SK-N-SH (cell line): ENCODE measurements at regions not wholly inside any gene's neighbourhood (a gene's known extent, or its start where the extent isn't known, plus 50 kb on each side); places are given as distances from the start of the nearest gene placed in this dataset.

Experiments used
- CTCF ChIA-PET: fragments of 300-600, 350-600 bp; formaldehyde crosslinking; extraction: SDS; loops from one replicate; lab custom pipeline; 2021; lab: Yijun Ruan, JAX
- POLR2A ChIA-PET: fragments of 350-600 bp; sonication (Branson Sonifier 250); formaldehyde crosslinking; extraction: SDS; loops from one replicate; lab custom pipeline; 2020; ENCODE audit warnings: antibody characterized with exemption, inconsistent platforms; lab: Yijun Ruan, JAX
- DNase-seq: peaks from one replicate; pipeline ENCODE4 v3.0.0; 2012
- H2AFZ ChIP-seq: fragments of 200-600 bp; sonication (generic); 2 replicates; pipeline ENCODE4 v1.8.1; 2016; ENCODE audit warnings: antibody characterized with exemption, mild to moderate bottlenecking, low read depth
- H3F3A ChIP-seq: fragments of 200-600 bp; sonication (generic); replicated peaks from 2 replicates; pipeline ENCODE3; 2016; ENCODE audit warnings: antibody characterized with exemption, mild to moderate bottlenecking; ENCODE audit not compliant: insufficient read depth
- H3K27ac ChIP-seq, 2 experiments: fragments of 200-500 bp in 1 of 2; fragments of 200-600 bp in 1 of 2; sonication (Bioruptor generic) in 1 of 2; sonication (generic), shearing (Covaris generic) in 1 of 2; 2 replicates each; pipeline versions ENCODE4 v1.5.1 to v1.6.1; 2014 to 2016; ENCODE audit warnings: low read depth in 2 of 2, inconsistent platforms in 1 of 2, low read length in 1 of 2, mild to moderate bottlenecking in 1 of 2, mixed read lengths in 1 of 2
- H3K27me3 ChIP-seq: fragments of 200-600 bp; sonication (generic), shearing (Covaris generic); 2 replicates; pipeline ENCODE4 v1.6.1; 2016; ENCODE audit warnings: mixed run types; ENCODE audit not compliant: insufficient read depth
- H3K36me3 ChIP-seq, 2 experiments: fragments of 200-500 bp in 1 of 2; fragments of 200-600 bp in 1 of 2; sonication (Bioruptor generic) in 1 of 2; sonication (generic) in 1 of 2; replicated peaks in 1 of 2; 2 replicates each; pipeline versions ENCODE3 to v1.5.1; 2014 to 2016; ENCODE audit warnings: low read length in 1 of 2, mild to moderate bottlenecking in 1 of 2; ENCODE audit not compliant: insufficient read depth in 2 of 2, control insufficient read depth in 1 of 2
- H3K4me1 ChIP-seq, 2 experiments: fragments of 200-500 bp in 1 of 2; fragments of 200-600 bp in 1 of 2; sonication (Bioruptor generic) in 1 of 2; sonication (generic), shearing (Covaris generic) in 1 of 2; 2 replicates each; pipeline versions ENCODE4 v1.5.1 to v1.6.1; 2014 to 2016; ENCODE audit warnings: low read depth in 1 of 2, low read length in 1 of 2, mixed run types in 1 of 2; ENCODE audit not compliant: insufficient read depth in 2 of 2, control insufficient read depth in 1 of 2
- H3K4me2 ChIP-seq: fragments of 200-600 bp; sonication (generic), shearing (Covaris generic); 2 replicates; pipeline ENCODE4 v1.6.1; 2017; ENCODE audit warnings: mixed run types
- H3K4me3 ChIP-seq, 2 experiments: fragments of 200-500 bp in 1 of 2; fragments of 200-600 bp in 1 of 2; sonication (Bioruptor generic) in 1 of 2; sonication (generic), shearing (Covaris generic) in 1 of 2; 2 replicates each; pipeline versions ENCODE4 v1.5.1 to v1.8.1; 2014 to 2016; ENCODE audit warnings: low read depth in 2 of 2, inconsistent platforms in 1 of 2, low read length in 1 of 2, mild to moderate bottlenecking in 1 of 2, mixed read lengths in 1 of 2, moderate library complexity in 1 of 2
- H3K79me2 ChIP-seq: fragments of 200-600 bp; sonication (generic); 2 replicates; pipeline ENCODE4 v1.8.1; 2017; ENCODE audit warnings: mild to moderate bottlenecking; ENCODE audit not compliant: insufficient read depth
- H3K9ac ChIP-seq: fragments of 200-600 bp; sonication (generic); 2 replicates; pipeline ENCODE4 v1.6.1; 2017; ENCODE audit warnings: mixed run types
- H3K9me2 ChIP-seq: fragments of 200-600 bp; sonication (generic); 2 replicates; pipeline ENCODE4 v1.6.1; 2017; ENCODE audit warnings: mixed run types
- H3K9me3 ChIP-seq: fragments of 200-600 bp; sonication (generic); 2 replicates; pipeline ENCODE4 v1.6.1; 2017; ENCODE audit warnings: mixed run types, mild to moderate bottlenecking, moderate library complexity
- H4K20me1 ChIP-seq: fragments of 200-600 bp; sonication (generic); 2 replicates; pipeline ENCODE4 v1.6.1; 2017; ENCODE audit warnings: mild to moderate bottlenecking, mixed run types; ENCODE audit not compliant: insufficient read depth
- CHD2 ChIP-seq: fragments of 150-350 bp; IDR thresholded peaks from 2 replicates; pipeline ENCODE4 v1.6.1; 2018; ENCODE audit warnings: low read length; ENCODE audit not compliant: partially characterized antibody
- ELF1 ChIP-seq: IDR thresholded peaks from 2 replicates; pipeline ENCODE4 v1.4.0; 2012
- EP300 ChIP-seq, 2 experiments: IDR thresholded peaks; 2 replicates each; pipeline versions ENCODE4 v1.4.0 to v1.6.1; 2012; ENCODE audit warnings: borderline replicate concordance in 1 of 2, low read depth in 1 of 2, low read length in 1 of 2
- EZH2phosphoT487 ChIP-seq: fragments of 200-600 bp; sonication (generic); IDR thresholded peaks from 2 replicates; pipeline ENCODE4 v1.6.1; 2017; ENCODE audit warnings: low read depth, mixed run types, mild to moderate bottlenecking, antibody characterized with exemption, moderate library complexity, borderline replicate concordance
- FOSL2 ChIP-seq: IDR thresholded peaks from 2 replicates; pipeline ENCODE4 v1.4.0; 2012; ENCODE audit warnings: low read depth, mild to moderate bottlenecking, moderate library complexity, borderline replicate concordance
- JUND ChIP-seq: IDR thresholded peaks from 2 replicates; pipeline ENCODE4 v1.4.0; 2012
- MAX ChIP-seq: IDR thresholded peaks from 2 replicates; pipeline ENCODE4 v1.4.0; 2012; ENCODE audit warnings: low read depth
- MEF2A ChIP-seq: IDR thresholded peaks from 2 replicates; pipeline ENCODE4 v1.4.0; 2012; ENCODE audit warnings: low read depth, borderline replicate concordance
- MXI1 ChIP-seq: IDR thresholded peaks from 2 replicates; pipeline ENCODE4 v1.6.1; 2012; ENCODE audit warnings: mild to moderate bottlenecking, low read depth, low read length, improper control_type of control experiment
- NFIC ChIP-seq: IDR thresholded peaks from 2 replicates; pipeline ENCODE4 v1.4.0; 2012; ENCODE audit warnings: borderline replicate concordance
- POLR2AphosphoS5 ChIP-seq: IDR thresholded peaks from 2 replicates; pipeline ENCODE4 v1.6.1; 2012; ENCODE audit warnings: low read depth, low read length
- RCOR1 ChIP-seq: fragments of 150-350 bp; IDR thresholded peaks from 2 replicates; pipeline ENCODE4 v1.6.1; 2017; ENCODE audit warnings: antibody characterized with exemption, low read length
- RXRA ChIP-seq: IDR thresholded peaks from 2 replicates; pipeline ENCODE4 v1.4.0; 2012; ENCODE audit warnings: low read depth, mild to moderate bottlenecking, borderline replicate concordance
- SIN3A ChIP-seq: IDR thresholded peaks from 2 replicates; pipeline ENCODE4 v1.6.1; 2012; ENCODE audit warnings: low read depth, mild to moderate bottlenecking, low read length, moderate library complexity, borderline replicate concordance
- TAF1 ChIP-seq: IDR thresholded peaks from 2 replicates; pipeline ENCODE4 v1.6.1; 2012; ENCODE audit warnings: low read depth, mild to moderate bottlenecking, low read length, moderate library complexity, borderline replicate concordance
- WGBS: methylation state at CpG from one replicate; pipeline ENCODE4 v1.1.6; 2017; ENCODE audit warnings: low lambda C conversion rate; 5-methylcytosine and 5-hydroxymethylcytosine counted together
- TF ChIP-seq, protein P1 (sequence below): IDR thresholded peaks from 2 replicates; pipeline ENCODE4 v1.4.0; 2012; ENCODE audit warnings: low read depth, borderline replicate concordance
- TF ChIP-seq, protein P2 (sequence below): IDR thresholded peaks from 2 replicates; pipeline ENCODE4 v1.4.0; 2012; ENCODE audit warnings: low read depth, borderline replicate concordance

DNA sequence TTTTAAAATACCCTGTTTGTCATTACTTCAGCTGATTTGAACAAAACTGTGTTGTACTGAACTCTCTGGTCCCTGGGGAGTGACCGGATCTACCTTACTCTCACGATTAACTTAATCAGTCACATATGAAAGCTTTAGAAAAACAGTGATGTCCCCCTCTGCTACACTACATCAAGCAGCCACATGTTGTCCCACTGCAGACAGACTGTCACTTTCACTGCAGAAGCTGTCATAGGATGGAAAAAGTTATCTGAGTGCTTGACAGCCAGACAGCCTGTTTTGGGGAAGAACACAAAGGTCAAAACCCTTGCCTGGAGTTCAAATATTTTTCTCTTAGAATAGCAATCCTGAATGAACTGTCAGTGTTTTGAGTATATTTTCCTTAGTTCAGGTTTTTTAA, 546.4 kb downstream of the DTWD2 start:
- no peaks in the 10 kb centered on the region for H3K9me3 ChIP-seq
- H3K4me1 ChIP-seq = no peaks in the 10 kb centered on the region
- no peak overlapping the region for H3K4me2 ChIP-seq
- CTCF ChIA-PET = no interaction called here
- H3K36me3 ChIP-seq = no peaks in the 10 kb centered on the region
- no peaks in the 10 kb centered on the region for H3K9me2 ChIP-seq
- H3K27ac ChIP-seq = no peak overlapping the region
- H4K20me1 ChIP-seq = no peaks in the 10 kb centered on the region
- WGBS = 31% methylated on average over 2 of the region's 2 CpGs
- no peak overlapping the region for H3K4me3 ChIP-seq
- DNase-seq = no peak
- POLR2A ChIA-PET = no interaction called here
- H2AFZ ChIP-seq = no peak overlapping the region
- no peak overlapping the region for H3K9ac ChIP-seq
- H3F3A ChIP-seq = no peaks in the 10 kb centered on the region
- H3K79me2 ChIP-seq = no peaks in the 10 kb centered on the region
- TF ChIP-seq SIN3A (no peak), CHD2 (no peak), RCOR1 (no peak), ELF1 (no peak), MEF2A (no peak), JUND (no peak), TAF1 (no peak), POLR2AphosphoS5 (no peak), EZH2phosphoT487 (no peak), MAX (no peak), FOSL2 (no peak)
- TF ChIP-seq, protein P1, sequence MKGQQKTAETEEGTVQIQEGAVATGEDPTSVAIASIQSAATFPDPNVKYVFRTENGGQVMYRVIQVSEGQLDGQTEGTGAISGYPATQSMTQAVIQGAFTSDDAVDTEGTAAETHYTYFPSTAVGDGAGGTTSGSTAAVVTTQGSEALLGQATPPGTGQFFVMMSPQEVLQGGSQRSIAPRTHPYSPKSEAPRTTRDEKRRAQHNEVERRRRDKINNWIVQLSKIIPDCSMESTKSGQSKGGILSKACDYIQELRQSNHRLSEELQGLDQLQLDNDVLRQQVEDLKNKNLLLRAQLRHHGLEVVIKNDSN = no peak
- TF ChIP-seq, all 33 proteins: peak for 0
- H3K27me3 ChIP-seq = no peaks in the 10 kb centered on the region

DNA sequence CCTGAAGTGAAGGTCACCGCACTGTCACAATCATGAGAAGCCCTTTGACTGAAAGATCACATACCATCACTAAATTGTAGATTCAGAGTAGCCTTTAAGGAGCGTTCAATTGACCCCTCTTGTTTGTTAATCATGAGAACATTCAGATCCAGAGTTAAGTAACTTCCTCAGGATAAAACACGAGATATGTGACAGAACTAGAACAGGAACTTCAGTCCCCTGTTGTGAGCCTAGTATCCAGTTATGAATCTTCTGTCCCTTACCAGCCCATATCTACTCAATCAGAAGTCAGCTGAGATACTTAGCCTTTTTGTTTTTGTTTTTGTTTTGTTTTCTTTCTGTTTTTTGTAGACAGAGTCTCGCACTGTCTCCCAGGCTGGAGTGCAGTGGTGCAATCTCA, 547.3 kb downstream of the DTWD2 start:
- no peak overlapping the region for H3K9ac ChIP-seq
- H3K4me1 ChIP-seq = no peaks in the 10 kb centered on the region
- 18% methylated on average over 4 of the region's 4 CpGs for whole genome bisulfite sequencing
- DNase-seq = no peak
- no peaks in the 10 kb centered on the region for H3F3A ChIP-seq
- H4K20me1 ChIP-seq = no peaks in the 10 kb centered on the region
- no peaks in the 10 kb centered on the region for H3K36me3 ChIP-seq
- no peak for TF ChIP-seq EZH2phosphoT487
- no peak for TF ChIP-seq EP300 (IDR thresholded peaks at IDR 0.05; ENCODE audit: borderline replicate concordance in 1 of 2, low read depth in 1 of 2, low read length in 1 of 2)
- TF ChIP-seq ELF1 = no peak
- TF ChIP-seq, protein P2, sequence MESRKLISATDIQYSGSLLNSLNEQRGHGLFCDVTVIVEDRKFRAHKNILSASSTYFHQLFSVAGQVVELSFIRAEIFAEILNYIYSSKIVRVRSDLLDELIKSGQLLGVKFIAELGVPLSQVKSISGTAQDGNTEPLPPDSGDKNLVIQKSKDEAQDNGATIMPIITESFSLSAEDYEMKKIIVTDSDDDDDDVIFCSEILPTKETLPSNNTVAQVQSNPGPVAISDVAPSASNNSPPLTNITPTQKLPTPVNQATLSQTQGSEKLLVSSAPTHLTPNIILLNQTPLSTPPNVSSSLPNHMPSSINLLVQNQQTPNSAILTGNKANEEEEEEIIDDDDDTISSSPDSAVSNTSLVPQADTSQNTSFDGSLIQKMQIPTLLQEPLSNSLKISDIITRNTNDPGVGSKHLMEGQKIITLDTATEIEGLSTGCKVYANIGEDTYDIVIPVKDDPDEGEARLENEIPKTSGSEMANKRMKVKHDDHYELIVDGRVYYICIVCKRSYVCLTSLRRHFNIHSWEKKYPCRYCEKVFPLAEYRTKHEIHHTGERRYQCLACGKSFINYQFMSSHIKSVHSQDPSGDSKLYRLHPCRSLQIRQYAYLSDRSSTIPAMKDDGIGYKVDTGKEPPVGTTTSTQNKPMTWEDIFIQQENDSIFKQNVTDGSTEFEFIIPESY = no peak
- TF ChIP-seq MXI1 = no peak
- TF ChIP-seq NFIC = no peak
- no peak for TF ChIP-seq CHD2
- TF ChIP-seq RXRA = no peak
- no peaks in the 10 kb centered on the region for H3K9me3 ChIP-seq
- H3K4me2 ChIP-seq = no peak overlapping the region
- no peaks in the 10 kb centered on the region for H3K9me2 ChIP-seq
- H3K79me2 ChIP-seq = no peaks in the 10 kb centered on the region
- H2AFZ ChIP-seq = no peak overlapping the region
- ChIA-PET POLR2A (no interaction called here), CTCF (no interaction called here)
- H3K4me3 ChIP-seq = no peak overlapping the region
- H3K27me3 ChIP-seq = no peaks in the 10 kb centered on the region
- H3K27ac ChIP-seq = no peak overlapping the region
